HG02798 (cell line): ENCODE measurements at regions not wholly inside any gene's neighbourhood (a gene's known extent, or its start where the extent isn't known, plus 50 kb on each side); places are given as distances from the start of the nearest gene placed in this dataset.

Experiments
- ATAC-seq: cut with Tn5 transposase; IDR thresholded peaks from one replicate; pipeline ENCODE4 v1.9.1; 2021; ENCODE audit warnings: mild to moderate bottlenecking; ENCODE audit not compliant: unreplicated experiment, poor library complexity

GRCh38 chr1:219526074-219526473, 86.8 kb downstream of the ZC3H11B start:
- ATAC-seq: no peak

GRCh38 chr1:219523411-219523810, 89.5 kb downstream of the ZC3H11B start:
- no peak for ATAC-seq

GRCh38 chr1:219521325-219521724, 91.6 kb downstream of the ZC3H11B start:
- no peak for ATAC-seq

- ATAC-seq: no peak
Measured at GRCh38 chr1:219520241-219520640, 92.7 kb downstream of the ZC3H11B start.

DNA sequence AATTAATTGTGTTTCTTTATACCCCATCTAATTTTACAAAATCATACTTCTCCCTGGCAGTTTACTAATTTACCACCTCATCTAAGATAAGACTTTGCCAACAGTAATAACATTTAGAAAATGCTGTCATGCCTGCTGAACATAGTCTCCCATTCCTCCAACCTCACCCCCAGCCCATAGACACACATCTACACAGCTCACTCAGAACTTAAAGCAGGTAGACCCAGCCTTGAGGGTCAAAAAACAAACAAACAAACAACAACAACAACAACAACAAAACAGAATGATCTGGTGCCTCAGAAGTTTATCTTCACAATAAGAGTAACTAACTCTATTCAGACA, 94.0 kb downstream of the ZC3H11B start:
- no peak for ATAC-seq

DNA sequence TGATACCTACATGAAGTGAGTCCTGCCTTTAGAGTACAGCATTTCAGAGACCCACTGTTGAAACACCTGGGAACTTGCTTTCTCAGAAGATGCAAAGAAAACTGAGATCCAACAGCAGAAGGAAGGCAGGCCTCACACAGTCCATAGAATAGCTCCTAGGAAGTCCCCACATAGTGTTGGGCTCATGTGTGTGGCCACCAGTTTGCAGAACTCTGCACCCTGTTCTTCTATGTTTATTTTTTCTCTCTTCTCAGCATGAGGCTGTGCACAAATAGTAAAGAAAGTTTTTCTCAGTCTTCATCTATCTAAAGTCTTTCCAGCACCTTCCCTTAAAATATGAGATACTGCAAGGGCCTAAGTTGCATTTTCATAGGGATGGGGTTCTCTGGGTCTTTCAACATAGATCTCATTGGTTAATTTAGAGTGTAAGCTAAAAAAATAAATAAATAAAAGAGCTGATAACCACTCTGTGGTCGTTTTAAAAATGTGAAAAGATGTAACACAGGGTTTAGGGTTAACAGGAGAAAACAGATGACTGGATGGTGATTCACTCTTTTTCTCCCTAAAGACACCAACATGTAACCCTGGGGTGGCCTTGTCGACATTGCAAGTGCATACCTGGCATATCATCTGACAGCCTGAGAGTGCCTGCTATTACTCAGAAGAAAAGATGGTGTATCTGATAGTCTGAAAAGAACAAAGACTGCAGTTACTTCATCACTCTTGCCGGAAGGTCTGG, 94.6 kb downstream of the ZC3H11B start:
- no peak for ATAC-seq

DNA sequence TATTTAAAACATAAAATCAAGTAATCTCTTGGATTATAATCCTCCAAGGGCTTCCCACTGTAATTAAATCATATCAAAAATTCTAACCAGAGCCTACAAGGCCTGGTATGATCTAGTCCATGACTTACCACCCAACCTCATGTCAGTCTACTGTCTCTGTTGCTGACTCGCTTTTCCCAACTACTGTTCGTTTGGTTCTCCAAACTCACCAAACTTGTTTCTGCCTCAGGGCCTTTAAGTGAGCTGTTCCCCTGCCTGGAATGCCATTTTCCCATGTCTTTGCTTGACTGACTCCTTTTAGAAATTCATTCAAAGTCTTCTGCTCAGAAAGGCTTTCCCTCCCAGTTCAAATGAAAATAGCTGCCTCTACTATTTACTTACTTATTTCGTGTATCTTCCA, 95.9 kb downstream of the ZC3H11B start:
- no peak for ATAC-seq

DNA sequence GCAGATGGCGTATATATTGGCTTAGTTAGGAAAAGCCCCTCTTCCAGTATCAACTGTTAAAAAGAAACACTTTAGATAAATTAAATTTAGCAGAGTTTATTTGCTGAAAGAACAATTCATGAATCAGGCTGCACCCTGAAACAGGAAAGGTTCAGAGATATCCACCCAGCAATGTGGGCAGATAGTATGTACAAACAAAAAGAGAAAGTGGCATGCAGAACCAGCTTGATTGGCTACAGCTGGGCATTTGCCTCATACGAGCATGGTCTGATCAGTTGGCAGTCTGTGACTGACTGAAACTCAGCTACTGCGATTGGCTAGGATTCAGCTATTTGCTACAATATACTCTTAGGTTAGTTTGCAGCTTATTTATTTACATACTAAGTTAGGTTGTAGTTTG, 98.2 kb downstream of the ZC3H11B start:
- no peak for ATAC-seq

DNA sequence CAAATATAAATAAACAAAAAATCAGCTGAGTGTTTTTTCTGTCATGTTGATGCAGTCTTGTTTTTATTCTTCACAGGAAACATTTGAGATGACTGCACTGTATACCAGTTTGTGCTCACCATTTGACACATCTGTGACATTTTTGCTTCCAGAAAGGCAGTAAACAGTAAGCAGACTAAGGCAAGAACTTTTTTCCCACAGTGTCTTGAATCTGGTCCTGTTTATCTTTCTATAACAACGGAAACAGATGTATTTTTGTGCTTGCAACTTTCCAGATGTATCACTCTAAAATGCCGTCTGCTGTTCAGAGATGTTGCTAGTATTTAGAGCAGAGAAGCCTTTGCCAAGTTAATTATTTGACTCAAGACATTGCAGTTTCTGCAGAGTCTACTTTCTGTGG, 105.5 kb downstream of the ZC3H11B start:
- ATAC-seq: no peak

DNA sequence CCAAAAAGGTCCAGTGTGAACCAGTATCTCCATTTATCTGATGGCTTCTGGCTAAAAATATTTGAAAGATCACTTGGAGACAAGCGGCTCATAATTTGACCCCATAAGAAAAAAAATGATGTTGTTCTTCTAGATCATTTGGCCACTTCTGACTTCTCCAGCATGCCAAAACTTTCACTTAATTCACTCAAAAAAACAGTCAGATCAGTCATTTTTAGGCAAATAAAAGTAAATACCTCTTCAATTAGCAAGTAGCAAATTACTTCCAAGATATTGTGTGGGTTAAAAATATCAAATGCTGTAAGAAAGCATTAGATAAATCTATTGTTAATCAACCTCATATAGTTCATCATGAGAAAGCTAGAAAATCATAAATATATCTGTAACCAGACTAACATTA, 106.0 kb downstream of the ZC3H11B start:
- no peak for ATAC-seq

GRCh38 chr1:219506473-219506899, 106.4 kb downstream of the ZC3H11B start:
- no peak for ATAC-seq

- ATAC-seq: no peak
Measured at GRCh38 chr1:219505886-219506285, 107.0 kb downstream of the ZC3H11B start.

DNA sequence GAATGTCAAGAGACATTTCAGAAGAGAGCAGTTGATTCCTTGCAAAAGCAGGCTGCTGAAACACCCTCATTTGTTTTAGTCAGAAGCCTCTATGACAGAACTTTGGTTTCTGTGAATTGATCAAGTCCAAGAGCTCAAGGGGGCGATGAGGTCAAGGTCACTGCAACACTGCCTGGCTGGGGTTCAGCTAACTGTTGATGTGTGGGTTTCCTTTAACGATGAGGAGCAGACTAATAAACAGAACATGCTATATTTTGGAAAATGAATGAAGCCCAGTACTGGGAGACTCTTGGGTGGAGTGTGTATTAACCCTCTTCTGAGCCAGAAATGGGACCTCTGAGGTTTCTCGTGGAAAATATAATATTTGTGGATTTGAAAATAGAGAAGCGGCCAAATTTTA, 109.3 kb downstream of the ZC3H11B start:
- ATAC-seq: no peak

DNA sequence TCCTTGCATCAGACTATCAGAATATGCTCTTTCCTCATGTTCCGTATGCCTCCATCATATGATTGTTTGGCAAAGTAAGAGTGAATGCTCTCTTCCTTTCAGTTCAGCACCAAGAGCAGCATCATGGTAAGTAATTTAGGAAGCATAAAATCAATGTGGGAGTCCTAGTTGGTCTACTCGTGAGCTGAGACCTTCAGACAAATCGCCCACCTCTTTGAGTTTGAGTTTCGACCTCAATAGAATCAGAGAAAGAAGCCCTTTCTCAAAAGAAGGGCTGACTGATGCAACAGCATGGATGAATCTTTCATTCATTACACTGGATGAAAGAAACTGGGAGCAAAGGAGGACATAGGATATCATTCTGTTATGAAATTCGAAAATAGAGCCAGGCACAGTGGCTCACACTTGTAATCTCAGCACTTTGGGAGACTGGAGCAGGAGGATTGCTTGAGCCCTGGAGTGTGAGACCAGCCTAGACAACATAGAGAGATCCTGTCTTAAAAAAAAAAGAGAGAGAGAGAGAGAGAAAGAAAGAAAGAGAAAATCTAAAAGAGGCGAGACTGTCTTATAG, 112.5 kb downstream of the ZC3H11B start:
- ATAC-seq: no peak

DNA sequence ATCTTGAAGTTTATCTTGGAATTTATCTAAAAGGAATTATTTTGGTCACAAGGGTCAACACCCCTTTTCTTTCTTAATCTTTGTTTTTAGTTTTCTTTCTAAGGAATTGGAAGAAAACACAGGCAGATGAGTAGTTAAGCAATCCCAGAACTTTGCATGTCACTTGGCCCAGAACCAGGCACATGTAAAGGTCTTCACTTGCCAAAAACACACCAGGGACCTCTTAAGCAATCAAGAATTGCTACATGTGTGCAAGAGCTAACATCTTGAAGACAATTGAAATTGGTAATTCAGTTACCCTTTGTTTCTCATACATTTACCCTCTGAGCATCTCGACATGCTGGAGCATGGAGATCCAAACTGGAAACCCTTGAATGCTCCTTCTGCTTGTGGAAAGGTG, 114.2 kb downstream of the ZC3H11B start:
- no peak for ATAC-seq

GRCh38 chr1:219495737-219496408, 117.0 kb downstream of the ZC3H11B start:
- ATAC-seq: no peak

DNA sequence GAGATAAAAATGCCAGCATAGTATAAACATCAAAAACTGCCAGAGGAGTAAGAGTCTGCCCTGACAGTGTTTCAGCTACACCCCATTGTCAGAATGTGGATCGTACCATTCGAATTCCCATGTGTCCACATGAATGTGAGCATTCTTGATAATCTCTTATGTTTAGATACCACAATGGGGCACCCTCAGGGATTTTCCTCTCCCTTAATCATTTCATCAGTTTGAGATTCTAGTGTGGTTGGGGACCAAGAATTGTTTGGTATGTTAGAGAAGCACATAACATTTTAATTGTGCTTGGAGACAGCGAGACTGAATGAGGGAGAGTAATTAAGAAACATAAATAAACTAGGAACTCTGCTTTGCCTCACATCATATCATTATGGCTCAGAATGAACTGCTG, 120.2 kb downstream of the ZC3H11B start:
- no peak for ATAC-seq

DNA sequence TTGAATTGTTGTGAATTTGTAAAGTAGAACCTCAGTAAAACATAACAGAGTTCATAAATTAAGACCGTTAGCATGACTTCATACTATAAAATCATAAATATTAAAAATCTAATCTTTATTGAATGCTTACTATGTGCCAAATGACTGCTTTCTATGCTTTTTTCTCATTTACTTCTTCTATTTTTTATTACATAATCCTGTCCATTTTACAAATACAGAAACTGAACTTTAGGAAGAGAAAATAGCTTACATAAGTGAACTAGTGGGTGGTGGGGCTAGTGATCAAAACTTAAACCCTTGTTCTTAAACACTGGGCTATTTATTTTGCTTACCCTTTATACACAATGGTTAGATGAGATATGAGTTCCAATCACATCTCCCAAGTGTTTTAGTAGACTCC, 122.3 kb downstream of the ZC3H11B start:
- ATAC-seq: no peak

DNA sequence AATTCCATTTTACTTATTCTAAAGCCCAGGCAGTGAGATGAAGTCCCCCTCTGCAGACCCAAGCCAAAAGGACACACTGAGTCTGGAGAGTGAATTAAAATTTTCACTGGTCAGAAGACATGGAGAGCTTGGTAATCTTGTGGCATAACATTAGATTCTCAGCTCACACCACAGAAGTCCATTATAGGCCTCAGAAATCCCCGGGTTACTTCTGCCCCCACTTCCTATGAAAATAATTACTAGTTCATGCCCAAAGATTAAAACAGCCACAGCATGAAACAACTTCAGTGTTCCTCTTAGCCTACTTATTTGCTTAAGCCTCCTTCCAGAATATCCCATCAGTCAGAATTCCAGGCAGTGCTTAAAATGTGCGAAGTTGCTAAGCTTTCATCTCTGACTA, 123.3 kb downstream of the ZC3H11B start:
- ATAC-seq: no peak

GRCh38 chr1:219488275-219488674, 124.6 kb downstream of the ZC3H11B start:
- ATAC-seq: no peak

- no peak for ATAC-seq
Measured at GRCh38 chr1:219483530-219483929, 129.4 kb downstream of the ZC3H11B start.

DNA sequence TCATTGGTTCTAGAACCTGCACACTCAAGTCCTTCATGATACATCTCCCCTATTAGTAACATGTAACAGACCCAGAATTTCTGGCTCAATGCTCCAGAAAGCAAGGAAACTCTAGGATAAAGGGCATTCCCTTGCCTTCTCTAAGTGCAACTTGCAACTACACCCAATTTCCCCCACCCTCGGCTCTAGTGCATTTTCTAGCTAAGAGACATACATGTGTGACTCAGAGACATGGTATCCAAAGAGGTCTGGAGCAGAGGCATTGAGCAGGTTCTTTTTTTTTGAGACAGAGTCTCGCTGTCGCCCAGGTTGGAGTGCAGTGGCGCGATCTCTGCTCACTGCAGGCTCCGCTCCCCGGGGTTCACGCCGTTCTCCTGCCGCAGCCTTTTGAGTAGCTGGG, 132.9 kb downstream of the ZC3H11B start:
- no peak for ATAC-seq
